Neural cell (in vitro differentiated cells): ENCODE measurements at regions not wholly inside any gene's neighbourhood (a gene's known extent, or its start where the extent isn't known, plus 50 kb on each side); places are given as distances from the start of the nearest gene placed in this dataset.

Source experiments
- H2AFZ ChIP-seq: fragments of 200-600, 300-800 bp; sonication (generic), shearing (Covaris generic); 2 replicates; pipeline ENCODE4 v1.6.0; 2014; ENCODE audit warnings: low read depth, mild to moderate bottlenecking, antibody characterized with exemption, low read length, moderate library complexity
- H3F3A ChIP-seq: fragments of 200-600 bp; shearing (Covaris generic); 2 replicates; pipeline ENCODE4 v1.6.1; 2016; ENCODE audit warnings: mild to moderate bottlenecking, moderate library complexity, mixed read lengths, antibody characterized with exemption, low read length; ENCODE audit not compliant: insufficient read depth, poor library complexity, severe bottlenecking
- H3K27ac ChIP-seq: fragments of 200-600, 300-800 bp; sonication (generic), shearing (Covaris generic); 2 replicates; pipeline ENCODE4 v1.5.1; 2014; ENCODE audit warnings: mild to moderate bottlenecking, low read length, moderate library complexity
- H3K27me3 ChIP-seq: fragments of 300-800, 200-600 bp; sonication (generic), shearing (Covaris generic); 2 replicates; pipeline ENCODE4 v1.6.0; 2014; ENCODE audit warnings: mild to moderate bottlenecking, low read depth, low read length, moderate library complexity; ENCODE audit not compliant: insufficient read depth
- H3K36me3 ChIP-seq: fragments of 300-800, 200-600 bp; sonication (generic), shearing (Covaris generic); 2 replicates; pipeline ENCODE4 v1.5.1; 2014; ENCODE audit warnings: mild to moderate bottlenecking, antibody characterized with exemption, low read length, moderate library complexity; ENCODE audit not compliant: insufficient read depth
- H3K4me2 ChIP-seq: fragments of 300-800, 200-600 bp; sonication (generic), shearing (Covaris generic); 2 replicates; pipeline ENCODE4 v1.6.0; 2014; ENCODE audit warnings: mild to moderate bottlenecking, low read length
- H3K4me3 ChIP-seq: fragments of 300-800, 200-600 bp; sonication (generic), shearing (Covaris generic); 2 replicates; pipeline ENCODE4 v1.5.1; 2014; ENCODE audit warnings: mild to moderate bottlenecking, low read length, moderate library complexity
- H3K79me2 ChIP-seq: fragments of 200-600 bp; shearing (Covaris generic); replicated peaks from 2 replicates; pipeline ENCODE4 v1.6.0; 2014; ENCODE audit warnings: mild to moderate bottlenecking, low read length, moderate library complexity; ENCODE audit not compliant: insufficient read depth
- H3K9ac ChIP-seq: fragments of 300-800, 200-600 bp; sonication (generic), shearing (Covaris generic); 2 replicates; pipeline ENCODE4 v1.6.1; 2016; ENCODE audit warnings: mild to moderate bottlenecking, low read length, mixed read lengths
- H3K9me2 ChIP-seq: fragments of 200-600 bp; shearing (Covaris generic); 2 replicates; pipeline ENCODE4 v1.6.1; 2016; ENCODE audit warnings: mild to moderate bottlenecking, low read length, mixed read lengths; ENCODE audit not compliant: insufficient read depth
- H3K9me3 ChIP-seq: fragments of 200-600, 300-800 bp; sonication (generic), shearing (Covaris generic); 2 replicates; pipeline ENCODE4 v1.6.1; 2016; ENCODE audit warnings: mild to moderate bottlenecking, mixed run types, low read length, moderate library complexity, mixed read lengths
- H4K20me1 ChIP-seq: fragments of 200-600 bp; shearing (Covaris generic); 2 replicates; pipeline ENCODE4 v1.6.1; 2016; ENCODE audit warnings: mild to moderate bottlenecking, mixed run types; ENCODE audit not compliant: insufficient read depth
- CTCF ChIP-seq: fragments of 450-650 bp; IDR thresholded peaks from 2 replicates; pipeline ENCODE4 v1.5.1; 2014; ENCODE audit warnings: antibody characterized with exemption, mild to moderate bottlenecking, moderate library complexity; ENCODE audit not compliant: poor library complexity, severe bottlenecking
- EP300 ChIP-seq: fragments of 450-650 bp; conservative IDR thresholded peaks from 2 replicates; pipeline ENCODE4 v1.6.1; 2014; ENCODE audit warnings: antibody characterized with exemption, mild to moderate bottlenecking, moderate library complexity; ENCODE audit not compliant: poor library complexity, severe bottlenecking
- EZH2 ChIP-seq: fragments of 200-600, 300-800 bp; shearing (Covaris generic), sonication (generic); IDR thresholded peaks from 2 replicates; pipeline ENCODE4 v1.6.1; 2014; ENCODE audit warnings: antibody characterized with exemption, low read length, borderline replicate concordance, mild to moderate bottlenecking; ENCODE audit not compliant: insufficient read depth, poor library complexity, severe bottlenecking
- MXI1 ChIP-seq: fragments of 450-650 bp; conservative IDR thresholded peaks from 2 replicates; pipeline ENCODE4 v1.6.1; 2014; ENCODE audit warnings: antibody characterized with exemption, mild to moderate bottlenecking; ENCODE audit not compliant: poor library complexity, severe bottlenecking
- POLR2AphosphoS5 ChIP-seq: IDR thresholded peaks from 2 replicates; pipeline ENCODE4 v1.6.1; 2012
- RAD21 ChIP-seq: fragments of 450-650 bp; conservative IDR thresholded peaks from 2 replicates; pipeline ENCODE4 v1.6.1; 2014; ENCODE audit warnings: antibody characterized with exemption, mild to moderate bottlenecking, moderate library complexity
- REST ChIP-seq: IDR thresholded peaks from 2 replicates; pipeline ENCODE4 v1.6.1; 2012; ENCODE audit warnings: borderline replicate concordance
- SMC3 ChIP-seq: fragments of 450-650 bp; conservative IDR thresholded peaks from 2 replicates; pipeline ENCODE4 v1.6.1; 2014; ENCODE audit warnings: antibody characterized with exemption, mild to moderate bottlenecking, moderate library complexity; ENCODE audit not compliant: poor library complexity
- TAF1 ChIP-seq: IDR thresholded peaks from 2 replicates; pipeline ENCODE4 v1.6.1; 2012; ENCODE audit warnings: low read depth

- Histone ChIP-seq H3K4me2 (no peak overlapping the region), H3F3A (no peaks in the 10 kb centered on the region), H3K27ac (no peak overlapping the region), H3K9me2 (no peaks in the 10 kb centered on the region), H3K9me3 (no peaks in the 10 kb centered on the region), H4K20me1 (no peaks in the 10 kb centered on the region), H3K4me3 (no peak overlapping the region), H3K27me3 (no peaks in the 10 kb centered on the region), H2AFZ (no peak overlapping the region), H3K36me3 (no peaks in the 10 kb centered on the region), H3K79me2 (no peaks in the 10 kb centered on the region), H3K9ac (no peak overlapping the region)
- TF ChIP-seq EZH2 (no peak), MXI1 (no peak), SMC3 (no peak), POLR2AphosphoS5 (no peak), CTCF (no peak), REST (no peak), TAF1 (no peak), EP300 (no peak), RAD21 (no peak)
Observed at GRCh38 chr7:116384936-116385635, 114.5 kb upstream of the CAV2 start.

- H3K9me3 ChIP-seq, result no peaks in the 10 kb centered on the region
- H2AFZ ChIP-seq, result no peak overlapping the region
- no peaks in the 10 kb centered on the region for H3K79me2 ChIP-seq
- no peaks in the 10 kb centered on the region for H3F3A ChIP-seq
- TF ChIP-seq REST (no peak), RAD21 (no peak), EZH2 (no peak), CTCF (no peak), EP300 (no peak), POLR2AphosphoS5 (no peak), SMC3 (no peak), MXI1 (no peak), TAF1 (no peak)
- no peak overlapping the region for H3K4me2 ChIP-seq
- H3K9me2 ChIP-seq, result no peaks in the 10 kb centered on the region
- H3K27me3 ChIP-seq, result no peaks in the 10 kb centered on the region
- no peak overlapping the region for H3K9ac ChIP-seq
- H3K4me3 ChIP-seq, result no peak overlapping the region
- no peaks in the 10 kb centered on the region for H3K36me3 ChIP-seq
- H3K27ac ChIP-seq, result no peak overlapping the region
- H4K20me1 ChIP-seq, result no peaks in the 10 kb centered on the region
Observed at GRCh38 chr7:116386674-116387073, 112.9 kb upstream of the CAV2 start.
